ELF-1 (cell line): ENCODE measurements at regions not wholly inside any gene's neighbourhood (a gene's known extent, or its start where the extent isn't known, plus 50 kb on each side); places are given as distances from the start of the nearest gene placed in this dataset.
"Not testable (repeated sequence)": the region's sequence is repeated elsewhere in the genome, so short reads cannot be mapped to it uniquely, and the experiment has no call there.

ENCODE experiments used
- DNase-seq: peaks from one replicate; pipeline ENCODE4 v3.0.0-alpha.2; 2016; ENCODE audit warnings: low read depth, low spot score

DNA sequence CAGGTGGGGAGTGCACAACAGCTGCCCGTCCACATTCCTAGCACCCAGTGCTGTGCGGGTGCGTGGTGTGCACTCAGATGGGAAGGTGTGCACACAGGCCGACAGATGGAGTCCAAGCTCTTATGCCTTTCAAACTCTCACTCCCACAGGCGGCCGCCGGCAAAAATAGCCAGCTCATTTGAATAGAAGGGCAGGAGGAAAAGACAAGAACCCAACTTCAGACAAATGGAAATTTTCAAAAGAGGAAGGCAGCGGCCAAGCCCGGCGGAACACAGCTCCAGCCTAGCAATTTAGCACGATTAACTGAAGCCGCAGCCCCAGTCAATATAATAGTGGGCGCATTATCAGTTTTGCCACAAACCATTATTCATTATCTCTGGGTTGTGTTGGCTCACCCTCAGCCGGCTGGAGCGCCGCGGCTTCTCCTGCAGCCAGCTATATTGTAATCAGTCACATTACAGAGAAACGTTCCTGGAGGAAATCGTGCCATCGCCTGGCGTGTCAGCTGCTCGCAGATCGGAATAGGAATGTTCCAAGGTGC is 103.9 kb upstream of the SEC14L1 start:
- DNase-seq: peak; percentile 25

DNA sequence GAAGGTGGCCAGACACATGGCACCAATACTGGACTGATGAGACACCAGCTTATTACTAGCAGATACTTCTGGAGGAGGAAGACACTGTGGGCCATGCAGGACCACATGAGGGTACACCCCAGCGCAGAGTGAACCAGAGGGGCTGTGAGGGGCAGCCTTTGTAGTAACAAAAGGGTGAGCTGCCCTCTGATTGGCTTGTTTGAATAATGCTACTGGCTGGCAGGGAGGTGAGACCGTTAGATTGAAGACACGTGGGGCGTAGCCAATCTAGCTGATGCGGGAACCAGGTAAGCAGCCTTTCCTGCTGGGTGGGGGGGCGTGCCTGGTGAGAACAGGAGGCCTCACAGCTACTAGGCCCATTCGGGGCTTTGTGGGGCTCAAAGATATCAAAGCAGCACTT is 102.8 kb upstream of the SEC14L1 start:
- DNase-seq: no peak

DNA sequence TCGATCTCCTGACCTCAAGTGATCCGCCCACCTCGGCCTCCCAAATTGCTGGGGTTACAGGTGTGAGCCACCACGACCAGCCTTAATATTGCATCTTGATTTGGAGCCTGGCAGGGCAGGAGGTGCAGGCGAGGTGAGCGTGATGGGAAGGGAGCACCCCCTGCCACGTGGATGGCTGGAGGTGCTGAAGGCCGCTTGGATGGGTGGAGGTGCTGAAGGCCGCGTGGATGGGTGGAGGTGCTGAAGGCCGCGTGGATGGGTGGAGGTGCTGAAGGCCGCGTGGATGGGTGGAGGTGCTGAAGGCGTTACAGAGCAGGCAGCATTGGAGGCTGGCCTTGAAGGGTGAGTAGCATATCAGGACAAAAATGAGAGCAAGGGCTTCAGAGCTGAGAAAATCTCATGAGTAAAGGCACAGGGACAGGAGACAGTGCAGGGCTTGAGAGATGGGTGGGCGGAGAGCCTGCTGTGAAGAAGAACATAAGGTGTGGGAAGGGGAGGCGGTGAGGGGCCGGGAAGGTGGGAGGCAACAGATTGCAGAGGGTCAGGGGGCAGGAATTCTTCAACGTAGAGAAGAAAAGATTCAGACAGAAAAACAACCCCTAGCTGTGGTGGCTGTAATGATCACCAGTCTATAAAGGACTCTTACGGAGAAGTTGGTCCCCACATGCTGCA is 101.7 kb upstream of the SEC14L1 start:
- DNase-seq: no peak

DNA sequence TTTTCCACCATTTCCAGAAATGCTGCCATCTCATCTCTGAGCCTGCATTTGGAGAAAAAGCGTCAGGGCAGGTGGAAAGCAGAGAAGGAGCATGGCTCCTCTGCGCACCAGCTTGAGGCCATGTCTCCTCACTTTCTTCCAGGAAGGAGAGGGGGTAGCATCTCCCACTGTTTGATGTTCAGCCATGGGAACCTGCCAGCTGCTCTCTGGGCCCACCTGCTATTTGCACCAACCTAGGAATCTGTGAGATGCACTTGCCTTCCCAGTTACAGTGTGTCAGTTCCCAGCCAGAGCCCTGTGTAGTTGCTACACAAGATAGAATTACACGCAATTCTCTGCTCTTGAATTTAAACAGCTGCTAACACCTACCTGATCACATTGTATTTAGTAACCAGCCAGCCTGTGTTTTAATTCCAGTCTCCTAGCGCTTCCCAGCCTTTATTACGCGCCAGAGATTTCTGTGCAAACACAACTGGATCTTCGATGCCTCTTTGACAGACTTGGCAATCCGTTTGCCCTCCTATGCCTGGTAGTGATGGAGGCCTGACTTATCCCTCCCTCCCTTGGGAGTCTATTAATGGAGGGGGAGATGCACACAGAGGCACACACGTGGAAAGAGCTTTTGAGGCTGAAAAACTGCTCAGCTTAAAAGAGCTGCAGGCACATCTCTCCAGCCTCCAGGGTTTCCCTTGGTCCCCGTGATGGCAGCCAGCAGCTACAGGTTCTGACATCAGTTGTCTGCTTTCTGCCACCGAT is 98.1 kb upstream of the SEC14L1 start:
- DNase-seq: no peak

DNA sequence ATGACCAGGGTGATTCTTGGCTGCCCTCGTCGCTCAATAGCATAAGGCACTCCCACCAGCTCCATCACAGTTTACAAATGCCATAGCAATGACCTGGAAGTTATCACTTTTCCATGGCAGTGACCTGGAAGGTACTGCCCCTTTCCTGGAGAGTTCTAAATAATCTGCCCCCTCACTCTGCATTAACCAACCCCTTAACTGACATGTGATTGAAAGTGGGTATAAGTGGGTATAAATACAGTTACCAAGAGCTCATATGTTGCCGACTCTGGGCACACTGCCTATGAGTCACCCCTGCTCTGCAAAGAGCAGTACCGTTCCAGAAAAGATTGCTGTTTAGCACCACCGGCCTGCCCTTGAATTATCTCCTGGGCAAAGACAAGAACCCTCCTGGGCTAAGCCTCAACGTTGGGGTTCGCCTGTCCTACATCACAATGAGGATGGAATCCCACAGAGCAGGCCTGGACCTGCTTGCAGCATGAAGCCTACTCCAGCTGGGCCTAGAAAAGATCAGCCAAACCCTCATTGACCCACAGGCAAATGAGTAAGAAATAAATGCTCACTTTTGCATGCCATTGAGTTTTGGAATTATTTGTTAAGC is 95.2 kb upstream of the SEC14L1 start:
- no peak for DNase-seq

DNA sequence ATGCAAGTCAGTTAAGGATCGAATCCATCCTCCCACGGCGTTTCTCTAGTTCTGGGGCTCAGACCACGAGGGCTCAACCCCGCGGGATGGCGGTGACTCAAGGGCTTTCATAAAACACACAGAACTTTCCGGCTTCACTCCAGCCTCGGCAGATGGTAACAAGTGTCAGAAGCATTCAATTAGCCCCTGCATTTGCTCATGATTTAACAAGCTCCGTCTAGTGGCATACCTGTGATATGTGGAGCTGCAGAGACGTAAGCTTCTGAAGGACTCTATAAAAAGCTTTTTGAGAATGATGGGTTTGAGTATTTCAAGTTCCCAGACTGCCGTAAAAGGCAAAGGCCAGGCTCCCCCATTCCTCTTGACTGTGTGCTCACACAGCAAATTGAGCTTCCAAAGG is 91.3 kb upstream of the SEC14L1 start:
- no peak for DNase-seq

DNA sequence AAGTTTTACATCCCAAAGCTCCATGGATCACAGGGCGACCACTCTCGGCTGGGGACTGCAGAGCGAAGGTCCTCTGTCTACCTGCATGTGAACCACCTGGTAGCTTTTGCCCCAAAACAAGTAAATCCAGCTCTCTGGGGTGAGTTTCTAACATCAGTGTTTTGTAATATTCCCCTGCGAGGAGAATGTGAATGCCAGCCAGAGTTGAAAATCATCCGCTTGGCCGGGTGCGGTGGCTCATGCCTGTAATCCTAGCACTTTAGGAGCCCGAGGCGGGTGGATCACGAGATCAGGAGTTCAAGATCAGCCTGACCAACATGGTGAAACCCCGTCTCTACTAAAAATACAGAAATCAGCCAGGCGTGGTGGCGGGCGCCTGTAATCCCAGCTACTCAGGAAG is 89.9 kb upstream of the SEC14L1 start:
- DNase-seq: not testable (repeated sequence)

DNA sequence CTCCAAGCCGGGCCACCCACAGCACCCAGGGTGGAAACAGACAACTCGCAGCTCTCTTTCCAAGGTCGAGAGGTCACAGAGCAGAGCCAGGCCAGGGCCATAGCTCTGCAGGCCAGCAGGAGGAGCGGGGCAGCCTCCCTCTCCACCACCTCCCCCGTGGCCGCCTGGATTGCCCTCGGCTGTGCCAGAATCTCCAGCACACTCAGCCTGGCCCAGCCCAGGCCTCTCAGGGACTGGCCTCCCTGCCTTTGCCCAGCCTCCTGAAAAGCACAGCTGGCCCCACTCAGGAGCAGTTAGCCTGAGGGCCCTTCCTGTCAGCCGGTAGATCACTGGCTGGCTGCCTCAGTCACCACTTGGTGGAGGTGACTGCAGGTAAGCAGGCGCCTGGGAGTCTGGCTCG is 85.8 kb upstream of the SEC14L1 start:
- peak; percentile 90 for DNase-seq

DNA sequence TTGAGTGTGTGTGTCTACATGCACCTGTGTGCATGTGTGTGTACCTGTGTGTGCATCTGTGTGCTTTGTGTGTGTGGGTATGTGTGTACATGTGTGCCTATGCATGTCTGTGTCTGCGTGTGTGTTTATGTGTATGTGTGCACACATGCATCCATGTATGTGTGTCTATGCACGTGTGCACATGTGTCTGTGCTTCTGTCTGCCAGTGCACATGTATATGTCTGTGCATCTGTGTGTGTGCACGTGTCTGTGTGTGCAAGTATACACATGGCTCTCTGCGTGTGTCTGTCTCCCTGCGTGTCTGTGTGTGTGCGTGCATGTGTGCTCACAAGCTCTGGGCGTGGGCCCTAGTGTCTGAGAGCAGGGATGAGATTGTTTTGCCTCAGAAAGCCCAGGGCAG is 85.3 kb upstream of the SEC14L1 start:
- no peak for DNase-seq

DNA sequence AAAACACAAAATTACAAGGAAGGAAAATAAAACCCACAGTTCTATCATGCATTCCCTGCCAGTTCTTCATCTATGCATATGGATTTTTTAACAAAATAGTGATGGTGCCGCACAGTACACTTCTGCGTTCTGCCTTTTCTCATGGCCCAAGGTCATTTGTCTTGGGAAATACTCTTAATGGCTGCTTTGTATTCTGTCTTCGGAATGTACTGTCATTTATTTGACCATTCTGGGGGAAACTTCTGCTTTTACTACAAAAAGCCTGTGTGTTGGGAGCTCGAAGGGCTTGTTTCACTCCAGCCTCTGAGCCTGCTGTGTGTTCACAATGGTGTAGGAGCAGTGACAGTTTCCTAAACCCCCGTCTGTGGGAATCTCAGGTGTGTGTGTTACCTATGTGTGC is 82.8 kb upstream of the SEC14L1 start:
- DNase-seq: no peak

DNA sequence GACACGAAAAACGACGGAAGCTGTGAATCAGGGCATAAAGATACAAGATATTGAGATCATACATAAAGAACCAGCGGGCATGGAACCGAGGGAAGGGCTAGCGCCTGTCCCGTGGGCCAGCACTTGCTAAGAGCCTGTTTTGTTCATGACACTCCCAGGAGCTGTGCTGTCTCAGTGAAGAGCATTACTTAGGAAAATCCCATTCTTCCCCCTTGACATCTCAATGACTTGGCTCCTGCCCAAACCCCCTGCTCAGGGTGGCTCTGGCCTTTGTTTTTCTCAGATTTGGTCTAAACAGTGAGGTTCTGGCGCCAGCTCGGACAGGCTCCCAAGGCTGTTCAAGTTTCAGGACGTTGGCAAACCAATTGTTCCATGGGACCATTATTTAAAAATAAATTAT is 79.1 kb upstream of the SEC14L1 start:
- no peak for DNase-seq

DNA sequence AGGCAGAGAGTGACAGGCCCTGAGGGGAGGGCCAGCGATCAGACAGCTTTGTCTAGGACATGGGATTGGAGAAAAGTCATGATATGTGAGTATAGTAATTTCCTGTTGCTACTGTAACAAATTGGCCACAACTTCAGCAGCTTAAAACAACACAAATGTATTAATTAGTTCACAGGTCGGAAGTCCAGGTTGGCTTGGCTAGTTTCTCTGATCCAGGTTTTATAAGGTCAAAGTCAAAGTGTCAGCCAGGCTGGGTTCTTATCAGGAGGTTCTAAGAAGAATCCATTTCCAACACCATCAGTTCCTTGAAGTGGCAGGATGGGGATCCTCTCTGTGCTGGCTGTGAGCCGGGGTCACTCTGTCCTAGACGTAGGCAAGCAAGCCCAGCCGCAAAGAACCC is 76.2 kb upstream of the SEC14L1 start:
- DNase-seq: no peak

DNA sequence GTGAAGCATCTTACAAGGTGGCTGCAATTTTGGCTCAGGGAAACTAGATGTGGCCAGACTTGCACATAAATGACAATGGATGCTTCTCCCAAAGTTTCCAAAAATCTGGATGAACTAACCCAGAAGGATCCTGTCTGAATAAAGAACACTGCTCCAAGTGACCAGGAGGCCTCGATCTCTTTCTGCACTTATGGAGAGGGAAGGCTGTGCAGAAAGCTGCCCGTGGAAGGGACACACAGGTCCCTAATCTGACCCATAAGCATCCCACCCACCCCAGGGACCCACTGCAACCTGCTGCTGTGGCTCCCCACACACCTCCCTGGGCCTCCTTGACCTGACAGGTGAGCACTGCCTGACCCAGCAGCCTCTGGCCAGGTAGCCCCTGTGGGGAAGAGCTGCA is 74.6 kb upstream of the SEC14L1 start:
- DNase-seq: no peak

DNA sequence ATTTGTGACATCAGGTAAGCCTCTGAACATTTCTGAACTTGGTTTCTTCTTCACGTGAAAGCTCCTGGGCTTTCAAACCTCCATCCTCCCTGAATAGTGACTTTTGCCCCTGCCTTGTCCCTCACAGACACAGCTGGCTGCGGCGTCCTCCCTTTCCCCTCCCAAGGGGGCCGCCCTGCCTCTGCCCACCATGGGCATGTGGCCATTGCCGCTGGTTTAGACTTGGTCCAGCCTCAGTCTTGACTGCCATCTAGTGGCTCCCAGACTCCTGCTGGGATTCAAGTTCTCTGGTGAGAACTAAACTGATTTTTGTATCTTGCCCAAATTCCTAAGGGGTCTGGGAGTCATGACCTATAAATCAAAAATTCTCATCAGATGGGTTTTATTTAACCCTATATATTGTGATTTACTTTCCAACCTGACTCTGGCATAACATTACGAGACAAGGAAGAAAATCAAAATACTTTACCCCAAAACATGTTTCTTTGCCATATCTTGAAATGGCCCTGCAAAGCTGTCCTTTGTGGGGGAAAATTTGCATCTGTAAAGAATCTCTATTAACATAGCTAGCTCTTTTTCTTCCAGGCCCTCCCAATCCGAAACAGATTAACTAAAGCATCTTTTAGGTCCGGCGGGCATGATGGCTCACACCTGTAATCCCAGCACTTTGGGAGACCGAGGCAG is 73.9 kb upstream of the SEC14L1 start:
- peak; percentile 71 for DNase-seq

DNA sequence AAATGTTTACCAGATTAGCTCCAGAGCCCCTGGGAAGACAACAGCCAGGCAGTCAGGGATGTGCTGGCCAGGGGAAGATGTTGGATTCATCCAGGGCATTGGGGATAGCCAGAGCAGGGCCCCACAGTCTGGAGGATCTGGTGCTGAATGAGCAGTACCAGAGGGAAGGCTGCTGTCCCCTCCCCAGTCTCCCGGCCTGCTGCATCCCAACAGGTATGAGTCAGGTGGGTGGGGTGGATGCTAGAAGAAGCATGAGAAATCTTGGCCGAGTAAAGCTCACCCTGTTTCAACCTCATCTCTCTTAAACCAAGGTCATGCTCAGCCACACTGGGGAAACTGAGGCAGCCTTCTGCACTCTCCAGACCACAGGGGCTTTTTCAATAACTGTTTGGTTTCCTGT is 71.9 kb upstream of the SEC14L1 start:
- no peak for DNase-seq

DNA sequence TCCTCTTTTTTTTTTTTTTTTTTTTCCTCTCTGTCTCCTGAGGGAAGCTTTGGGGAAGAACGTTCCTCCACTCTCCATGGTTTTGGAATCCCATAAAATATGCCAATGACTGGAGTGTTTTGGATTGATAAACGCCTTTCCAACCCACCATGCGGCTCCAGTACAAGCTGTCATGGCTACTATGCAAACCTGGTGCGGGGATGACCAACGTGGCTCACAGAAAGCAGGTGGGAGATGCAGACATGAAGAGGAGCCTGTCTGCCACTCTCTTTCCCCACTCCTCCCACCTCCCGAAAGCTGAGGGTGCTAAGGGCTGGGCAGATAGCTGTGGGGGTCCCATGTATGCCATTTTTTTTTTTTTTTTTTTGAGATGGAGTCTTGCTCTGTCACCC is 69.9 kb upstream of the SEC14L1 start:
- DNase-seq: no peak

DNA sequence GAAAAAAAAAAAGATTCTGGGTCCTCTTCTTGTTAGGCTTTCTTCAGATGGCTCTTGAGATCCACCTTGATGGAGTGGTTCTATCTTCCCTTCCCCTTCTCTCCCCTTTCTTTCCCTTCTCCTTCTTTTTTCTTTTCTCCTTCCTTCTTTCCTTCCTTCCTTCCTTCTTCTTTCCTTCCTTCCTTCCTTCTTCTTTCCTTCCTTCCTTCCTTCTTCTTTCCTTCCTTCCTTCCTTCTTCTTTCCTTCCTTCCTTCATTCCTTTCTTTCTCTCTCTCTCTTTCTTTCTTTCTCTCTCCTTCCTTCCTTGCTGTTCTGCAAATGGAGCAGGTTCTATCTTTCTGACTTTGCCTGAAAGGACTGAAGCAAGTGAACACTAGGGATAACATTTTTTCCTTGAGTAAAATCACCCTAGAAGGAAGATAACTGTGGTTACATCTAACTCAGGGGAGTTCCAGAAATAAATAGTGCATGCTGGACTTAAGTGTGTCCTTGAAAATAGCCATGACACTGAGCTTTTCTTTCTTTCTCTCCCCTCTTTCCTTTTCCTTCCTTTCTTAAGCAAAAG is 68.8 kb upstream of the SEC14L1 start:
- no peak for DNase-seq

DNA sequence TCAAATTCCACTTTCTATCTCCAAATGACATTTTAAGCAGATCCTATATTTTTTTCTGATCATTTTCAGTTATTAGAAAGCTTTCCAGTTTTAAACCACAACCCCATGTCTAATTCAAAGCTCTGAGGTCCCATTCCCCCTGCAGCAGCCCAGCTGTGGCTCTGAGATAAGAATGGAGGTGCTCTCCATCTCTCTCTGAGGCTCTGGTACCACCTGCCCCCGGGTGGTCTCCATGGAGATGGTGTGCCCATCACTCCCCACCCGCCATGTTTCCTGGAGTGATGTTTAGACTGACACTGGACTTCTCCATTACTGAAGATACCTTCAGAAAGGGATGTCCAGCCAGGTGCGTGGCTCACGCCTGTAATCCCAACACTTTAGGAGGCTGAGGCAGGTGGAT is 68.1 kb upstream of the SEC14L1 start:
- DNase-seq: no peak

DNA sequence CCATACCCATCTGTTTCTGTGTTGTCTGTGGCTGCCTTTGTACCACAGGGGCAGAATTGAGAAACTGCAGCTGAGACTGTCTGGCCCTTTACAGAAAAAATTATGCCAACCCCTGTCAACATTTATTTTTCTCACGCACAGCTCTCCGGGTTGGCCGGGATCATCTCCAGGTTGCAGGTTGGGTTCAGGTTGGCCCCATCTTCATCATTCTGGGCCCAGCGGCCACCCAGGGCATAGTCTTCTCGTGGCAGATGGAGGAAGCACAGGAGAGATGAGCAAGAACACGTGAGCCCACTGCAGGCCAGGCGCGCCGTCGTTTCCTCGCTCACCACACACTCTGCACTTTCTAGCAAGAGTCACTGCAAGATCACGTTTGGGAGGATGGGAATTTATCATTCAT is 66.1 kb upstream of the SEC14L1 start:
- no peak for DNase-seq

DNA sequence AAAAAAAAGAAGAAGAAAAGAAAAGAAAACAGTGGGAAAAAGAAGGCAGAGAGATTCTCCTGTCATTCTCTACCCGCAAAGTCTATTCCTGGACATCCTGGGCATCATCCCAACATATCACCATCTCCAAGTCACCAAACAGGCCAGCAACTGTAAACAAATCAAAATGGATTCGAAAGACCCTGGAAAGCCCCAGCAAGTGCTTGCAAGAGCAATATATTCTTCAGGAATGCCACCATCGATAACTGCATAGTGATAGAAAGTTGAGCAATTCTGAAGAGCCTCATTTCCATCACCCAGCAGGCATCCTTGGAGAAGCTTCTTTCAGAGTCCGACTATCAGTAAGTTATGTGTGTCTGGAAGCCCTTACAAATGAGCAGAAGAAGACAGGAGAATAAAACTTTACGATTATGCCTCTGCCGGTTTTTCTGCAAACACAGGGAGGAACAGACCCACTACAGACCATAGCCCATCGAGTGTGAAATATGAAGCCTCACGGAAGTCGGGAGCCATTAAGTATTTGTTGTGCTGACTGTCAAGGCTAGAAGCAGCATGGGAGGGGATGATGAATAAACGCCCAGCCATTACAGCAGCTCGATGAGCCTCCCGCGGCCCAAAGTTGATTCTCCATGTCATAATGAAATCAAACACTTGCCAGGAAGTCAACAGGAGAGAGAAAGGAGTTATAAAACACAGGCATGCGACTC is 64.5 kb upstream of the SEC14L1 start:
- DNase-seq: no peak

DNA sequence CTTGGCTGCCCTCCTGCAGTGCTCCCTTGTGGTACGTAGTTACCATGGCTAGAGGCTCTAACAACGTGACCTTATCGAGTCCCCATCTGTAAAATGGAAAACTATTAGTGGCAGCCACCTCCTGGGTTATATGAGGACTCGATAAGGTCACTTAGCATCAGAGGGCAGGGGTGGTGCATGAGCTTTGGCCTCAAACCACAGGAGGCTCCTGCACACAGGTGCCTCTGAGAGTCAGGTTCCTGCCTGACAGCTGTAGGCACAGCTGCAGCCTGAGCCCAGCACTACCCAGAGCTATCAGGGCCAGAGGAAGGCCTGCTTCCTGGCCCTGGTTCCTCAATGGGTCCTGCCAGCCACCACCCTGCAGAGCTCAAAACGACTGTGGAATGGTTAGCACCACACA is 57.2 kb upstream of the SEC14L1 start:
- DNase-seq: no peak
